Keratinocyte (primary cell): ENCODE measurements at regions not wholly inside any gene's neighbourhood (a gene's known extent, or its start where the extent isn't known, plus 50 kb on each side); places are given as distances from the start of the nearest gene placed in this dataset.

Experiments
- EZH2 ChIP-seq: IDR thresholded peaks from one replicate; pipeline ENCODE4 v1.6.1; 2012; ENCODE audit warnings: inconsistent platforms, mild to moderate bottlenecking, low read length, moderate library complexity
- TF ChIP-seq, protein P1 (sequence below), 3 experiments: IDR thresholded peaks in 1 of 3; conservative IDR thresholded peaks in 1 of 3; optimal IDR thresholded peaks in 1 of 3; 2 replicates in 2 of 3; 3 replicates in 1 of 3; pipeline versions ENCODE3 to v1.5.1; 2011; ENCODE audit warnings: low read length in 3 of 3, mild to moderate bottlenecking in 3 of 3, moderate library complexity in 2 of 3, control low read depth in 1 of 3, inconsistent platforms in 1 of 3; ENCODE audit not compliant: insufficient read depth in 2 of 3; ENCODE audit errors: extremely low read depth in 1 of 3

DNA sequence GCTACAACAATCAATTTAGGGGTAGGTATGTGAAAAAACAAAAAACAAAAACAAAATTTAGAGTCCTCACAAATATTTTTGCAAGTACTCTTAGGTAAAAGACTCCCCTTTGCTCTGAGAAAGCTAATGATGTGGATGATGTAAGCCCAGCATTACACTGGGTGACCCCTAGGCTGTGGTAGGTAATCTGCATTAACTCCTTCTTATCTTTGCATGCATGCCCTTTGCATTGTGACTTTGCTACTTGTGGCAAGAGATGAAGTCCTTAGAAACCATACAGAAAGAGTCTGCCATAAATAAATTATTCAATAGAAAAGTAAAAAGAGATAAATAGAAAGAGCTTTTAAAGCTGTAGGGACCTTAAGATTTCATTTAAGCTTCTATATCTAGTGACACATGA, 159.7 kb upstream of the MBNL1 start:
- TF ChIP-seq EZH2 = no peak
- TF ChIP-seq, protein P1, sequence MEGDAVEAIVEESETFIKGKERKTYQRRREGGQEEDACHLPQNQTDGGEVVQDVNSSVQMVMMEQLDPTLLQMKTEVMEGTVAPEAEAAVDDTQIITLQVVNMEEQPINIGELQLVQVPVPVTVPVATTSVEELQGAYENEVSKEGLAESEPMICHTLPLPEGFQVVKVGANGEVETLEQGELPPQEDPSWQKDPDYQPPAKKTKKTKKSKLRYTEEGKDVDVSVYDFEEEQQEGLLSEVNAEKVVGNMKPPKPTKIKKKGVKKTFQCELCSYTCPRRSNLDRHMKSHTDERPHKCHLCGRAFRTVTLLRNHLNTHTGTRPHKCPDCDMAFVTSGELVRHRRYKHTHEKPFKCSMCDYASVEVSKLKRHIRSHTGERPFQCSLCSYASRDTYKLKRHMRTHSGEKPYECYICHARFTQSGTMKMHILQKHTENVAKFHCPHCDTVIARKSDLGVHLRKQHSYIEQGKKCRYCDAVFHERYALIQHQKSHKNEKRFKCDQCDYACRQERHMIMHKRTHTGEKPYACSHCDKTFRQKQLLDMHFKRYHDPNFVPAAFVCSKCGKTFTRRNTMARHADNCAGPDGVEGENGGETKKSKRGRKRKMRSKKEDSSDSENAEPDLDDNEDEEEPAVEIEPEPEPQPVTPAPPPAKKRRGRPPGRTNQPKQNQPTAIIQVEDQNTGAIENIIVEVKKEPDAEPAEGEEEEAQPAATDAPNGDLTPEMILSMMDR (optimal IDR thresholded peaks at IDR 0.05 in 1 of 3, IDR thresholded peaks at IDR 0.05 in 1 of 3, conservative IDR thresholded peaks at IDR 0.05 in 1 of 3; ENCODE audit: extremely low read depth in 1 of 3, insufficient read depth in 2 of 3, low read length in 3 of 3) = no peak
